Astrocyte (in vitro differentiated cells and primary cell): ENCODE measurements at regions not wholly inside any gene's neighbourhood (a gene's known extent, or its start where the extent isn't known, plus 50 kb on each side); places are given as distances from the start of the nearest gene placed in this dataset.

Experiments
- CTCF ChIP-seq: IDR thresholded peaks from 2 replicates; pipeline ENCODE4 v1.5.1; 2011; ENCODE audit warnings: low read depth, mild to moderate bottlenecking, inconsistent platforms, low read length, moderate library complexity; ENCODE audit not compliant: insufficient read depth
- EZH2 ChIP-seq: IDR thresholded peaks from 2 replicates; pipeline ENCODE4 v1.6.1; 2012; ENCODE audit warnings: mild to moderate bottlenecking, low read length, inconsistent platforms; ENCODE audit not compliant: insufficient read depth

GRCh38 chr14:103214461-103214958 is 91.2 kb downstream of the TNFAIP2 start:
- TF ChIP-seq CTCF = no peak
- no peak for TF ChIP-seq EZH2
